HEK293 (cell line): ENCODE measurements at regions not wholly inside any gene's neighbourhood (a gene's known extent, or its start where the extent isn't known, plus 50 kb on each side); places are given as distances from the start of the nearest gene placed in this dataset.

Source experiments
- CTCF ChIA-PET: fragments of 350-600 bp; formaldehyde crosslinking; extraction: SDS; loops from one replicate; lab custom pipeline; 2021; ENCODE audit warnings: antibody characterized with exemption; lab: Yijun Ruan, JAX
- POLR2A ChIA-PET: fragments of 300-600 bp; formaldehyde crosslinking; extraction: SDS; loops from one replicate; lab custom pipeline; 2020; ENCODE audit warnings: antibody characterized with exemption, inconsistent platforms; lab: Yijun Ruan, JAX
- H3K27ac ChIP-seq: fragments of 200-500 bp; sonication (Bioruptor generic); 2 replicates; pipeline ENCODE4 v1.5.1; 2014; ENCODE audit warnings: low read depth, low read length, control low read depth, inconsistent platforms; ENCODE audit errors: extremely low read depth
- H3K36me3 ChIP-seq, 2 experiments: fragments of 200-500 bp in 1 of 2; sonication (Bioruptor generic) in 1 of 2; 1 replicate in 1 of 2; 2 replicates in 1 of 2; pipeline ENCODE4 v1.5.1; 2014 to 2017; ENCODE audit warnings: inconsistent platforms in 2 of 2, low read length in 2 of 2; ENCODE audit not compliant: control insufficient read depth in 2 of 2, insufficient read depth in 1 of 2
- H3K4me1 ChIP-seq: fragments of 200-500 bp; sonication (Bioruptor generic); 2 replicates; pipeline ENCODE4 v1.5.1; 2014; ENCODE audit warnings: mild to moderate bottlenecking, low read length, inconsistent platforms; ENCODE audit not compliant: control insufficient read depth, insufficient read depth
- H3K4me3 ChIP-seq: 2 replicates; pipeline ENCODE4 v1.5.1; 2011; ENCODE audit warnings: low read depth, mild to moderate bottlenecking, control low read depth, low read length, moderate library complexity
- H3K9me3 ChIP-seq: fragments of 200-500 bp; sonication (Bioruptor generic); 2 replicates; pipeline ENCODE4 v1.5.1; 2014; ENCODE audit warnings: low read depth, low read length, inconsistent platforms; ENCODE audit not compliant: control insufficient read depth, insufficient read depth
- GFI1B ChIP-seq: fragments of 450-650 bp; formaldehyde crosslinking; IDR thresholded peaks from 2 replicates; pipeline ENCODE4 v1.5.1; 2016; ENCODE audit warnings: missing biosample characterization, missing genetic modification characterization
- GLI2 ChIP-seq: fragments of 450-650 bp; formaldehyde crosslinking; IDR thresholded peaks from 2 replicates; pipeline ENCODE4; 2017; ENCODE audit warnings: missing biosample characterization, missing genetic modification characterization, low read depth, borderline replicate concordance
- KLF8 ChIP-seq: fragments of 450-650 bp; formaldehyde crosslinking; IDR thresholded peaks from 2 replicates; pipeline ENCODE4 v1.5.1; 2016; ENCODE audit warnings: missing biosample characterization, missing genetic modification characterization
- MZF1 ChIP-seq: fragments of 450-650 bp; formaldehyde crosslinking; IDR thresholded peaks from 2 replicates; pipeline ENCODE4 v1.5.1; 2017; ENCODE audit warnings: missing biosample characterization, missing genetic modification characterization, borderline replicate concordance
- SP3 ChIP-seq: fragments of 450-650 bp; formaldehyde crosslinking; IDR thresholded peaks from 2 replicates; pipeline ENCODE4 v1.5.1; 2016; ENCODE audit warnings: missing biosample characterization, missing genetic modification characterization
- TRIM28 ChIP-seq: IDR thresholded peaks from 2 replicates; pipeline ENCODE4 v1.6.1; 2011; ENCODE audit warnings: low read length, control low read depth, borderline replicate concordance
- WT1 ChIP-seq: fragments of 450-650 bp; formaldehyde crosslinking; IDR thresholded peaks from 2 replicates; pipeline ENCODE4 v1.5.1; 2016; ENCODE audit warnings: missing biosample characterization, missing genetic modification characterization
- ZFP69B ChIP-seq: fragments of 450-650 bp; formaldehyde crosslinking; IDR thresholded peaks from 2 replicates; pipeline ENCODE4 v1.5.1; 2016; ENCODE audit warnings: missing biosample characterization, missing genetic modification characterization
- ZNF133 ChIP-seq: fragments of 450-650 bp; formaldehyde crosslinking; IDR thresholded peaks from 2 replicates; pipeline ENCODE4 v1.5.1; 2016; ENCODE audit warnings: missing biosample characterization, missing genetic modification characterization
- ZNF16 ChIP-seq: fragments of 450-650 bp; formaldehyde crosslinking; IDR thresholded peaks from 2 replicates; pipeline ENCODE4 v1.5.1; 2016; ENCODE audit warnings: low read depth, missing biosample characterization, missing genetic modification characterization
- ZNF169 ChIP-seq: fragments of 450-650 bp; formaldehyde crosslinking; IDR thresholded peaks from 2 replicates; pipeline ENCODE4 v1.5.1; 2016; ENCODE audit warnings: missing biosample characterization, missing genetic modification characterization
- ZNF335 ChIP-seq: fragments of 450-650 bp; formaldehyde crosslinking; conservative IDR thresholded peaks from 2 replicates; pipeline ENCODE4 v1.5.1; 2016; ENCODE audit warnings: missing biosample characterization, missing genetic modification characterization
- ZNF549 ChIP-seq: fragments of 450-650 bp; IDR thresholded peaks from 2 replicates; pipeline ENCODE4 v1.5.1; 2018; ENCODE audit warnings: missing biosample characterization, missing genetic modification characterization, mild to moderate bottlenecking, inconsistent platforms, moderate library complexity
- ZNF629 ChIP-seq: fragments of 450-650 bp; formaldehyde crosslinking; IDR thresholded peaks from 2 replicates; pipeline ENCODE4 v1.5.1; 2017; ENCODE audit warnings: missing biosample characterization, missing genetic modification characterization
- ZNF677 ChIP-seq: fragments of 450-650 bp; IDR thresholded peaks from 2 replicates; pipeline ENCODE4 v1.5.0; 2018; ENCODE audit warnings: missing biosample characterization, mild to moderate bottlenecking, missing genetic modification characterization, moderate library complexity
- ZNF747 ChIP-seq: fragments of 450-650 bp; formaldehyde crosslinking; IDR thresholded peaks from 2 replicates; pipeline ENCODE4 v1.5.1; 2016; ENCODE audit warnings: missing biosample characterization, missing genetic modification characterization
- ZNF777 ChIP-seq: fragments of 450-650 bp; formaldehyde crosslinking; IDR thresholded peaks from 2 replicates; pipeline ENCODE4 v1.5.1; 2017; ENCODE audit warnings: missing biosample characterization, missing genetic modification characterization, borderline replicate concordance
- ZSCAN30 ChIP-seq: fragments of 450-650 bp; IDR thresholded peaks from 2 replicates; pipeline ENCODE4 v1.5.1; 2018; ENCODE audit warnings: missing biosample characterization, mild to moderate bottlenecking, missing genetic modification characterization, moderate library complexity
- TF ChIP-seq, protein P1 (sequence below): fragments of 450-650 bp; formaldehyde crosslinking; IDR thresholded peaks from 2 replicates; pipeline ENCODE4 v1.5.1; 2016; ENCODE audit warnings: missing biosample characterization, missing genetic modification characterization
- TF ChIP-seq, protein P2 (sequence below): fragments of 450-650 bp; formaldehyde crosslinking; IDR thresholded peaks from 2 replicates; pipeline ENCODE4 v1.5.1; 2016; ENCODE audit warnings: missing biosample characterization, missing genetic modification characterization, borderline replicate concordance
- TF ChIP-seq, protein P3 (sequence below): fragments of 450-650 bp; formaldehyde crosslinking; IDR thresholded peaks from 2 replicates; pipeline ENCODE4 v1.5.1; 2016; ENCODE audit warnings: missing biosample characterization, missing genetic modification characterization
- TF ChIP-seq, protein P4 (sequence below): sonication (generic); formaldehyde crosslinking; IDR thresholded peaks from 2 replicates; pipeline ENCODE4 v1.8.1; 2022; ENCODE audit warnings: mild to moderate bottlenecking, moderate library complexity, missing genetic modification reagents

DNA sequence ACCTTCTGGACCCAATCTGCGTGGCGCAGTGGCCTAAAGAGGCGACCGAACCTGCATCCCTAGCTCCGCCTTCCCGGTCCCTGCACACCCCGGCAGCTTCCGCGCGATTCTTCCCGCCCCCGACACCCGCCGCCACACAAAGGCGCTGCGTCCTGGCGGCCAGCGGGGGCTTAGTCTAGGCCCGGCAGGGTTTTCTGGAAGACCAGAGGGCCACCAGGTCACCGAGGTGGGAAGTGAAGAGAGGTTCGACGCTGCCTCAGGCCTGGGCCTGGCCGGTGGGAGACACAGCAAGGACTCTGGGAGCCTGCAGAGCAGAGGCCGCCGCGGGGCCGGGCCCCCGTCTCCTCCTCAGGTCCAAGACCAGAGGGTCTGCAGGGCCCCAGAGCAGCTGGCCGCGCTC lies 154.9 kb downstream of the OR2B2 start:
- ChIA-PET POLR2A (no interaction called here), CTCF (interaction anchor here (3.5 to 6.4 kb wide), 2 partner anchors 12 to 14 kb away, joined by 14 to 62 read pairs; no protein-coding TSS in a partner anchor)

DNA sequence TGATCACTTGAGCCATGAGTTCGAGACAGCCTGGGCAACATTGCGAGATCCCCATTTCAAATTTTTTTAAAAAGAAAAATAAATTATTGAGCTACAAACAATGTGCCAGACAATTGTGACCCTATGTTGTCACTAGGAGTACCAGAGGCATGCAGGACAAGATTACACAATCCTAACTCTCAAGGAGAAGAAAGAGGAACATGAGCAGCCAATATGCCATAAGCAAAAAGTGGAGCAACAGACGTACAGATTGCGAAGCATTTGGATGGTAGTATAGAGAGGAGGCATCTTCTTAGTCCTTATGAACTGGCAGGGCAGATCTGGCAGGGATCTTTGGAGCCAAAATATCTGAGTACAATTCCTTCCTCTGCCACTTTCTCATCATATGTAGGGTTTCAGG lies 156.4 kb downstream of the OR2B2 start:
- no peak overlapping the region for H3K27ac ChIP-seq
- TF ChIP-seq ZFP69B (no peak), ZNF133 (tag by site-specific recombination) (peak; percentile 45; the same call in 1 of the 2 replicates)
- H3K36me3 ChIP-seq = no peaks in the 10 kb centered on the region
- POLR2A ChIA-PET = interaction anchor here (2.0 to 2.6 kb wide), 2 partner anchors 17 to 624 kb away, joined by 5 to 22 read pairs; a partner anchor contains a TSS
- no peaks in the 10 kb centered on the region for H3K9me3 ChIP-seq
- H3K4me1 ChIP-seq = no peaks in the 10 kb centered on the region
- no peak overlapping the region for H3K4me3 ChIP-seq
- CTCF ChIA-PET = interaction anchor here (0.5 to 6.4 kb wide), 4 partner anchors 13 to 564 kb away, joined by 3 to 62 read pairs (median 4); no protein-coding TSS in a partner anchor

More for the DNA sequence above, 154.9 kb downstream of the OR2B2 start:
- H3K9me3 ChIP-seq = no peaks in the 10 kb centered on the region
- TF ChIP-seq, protein P1, sequence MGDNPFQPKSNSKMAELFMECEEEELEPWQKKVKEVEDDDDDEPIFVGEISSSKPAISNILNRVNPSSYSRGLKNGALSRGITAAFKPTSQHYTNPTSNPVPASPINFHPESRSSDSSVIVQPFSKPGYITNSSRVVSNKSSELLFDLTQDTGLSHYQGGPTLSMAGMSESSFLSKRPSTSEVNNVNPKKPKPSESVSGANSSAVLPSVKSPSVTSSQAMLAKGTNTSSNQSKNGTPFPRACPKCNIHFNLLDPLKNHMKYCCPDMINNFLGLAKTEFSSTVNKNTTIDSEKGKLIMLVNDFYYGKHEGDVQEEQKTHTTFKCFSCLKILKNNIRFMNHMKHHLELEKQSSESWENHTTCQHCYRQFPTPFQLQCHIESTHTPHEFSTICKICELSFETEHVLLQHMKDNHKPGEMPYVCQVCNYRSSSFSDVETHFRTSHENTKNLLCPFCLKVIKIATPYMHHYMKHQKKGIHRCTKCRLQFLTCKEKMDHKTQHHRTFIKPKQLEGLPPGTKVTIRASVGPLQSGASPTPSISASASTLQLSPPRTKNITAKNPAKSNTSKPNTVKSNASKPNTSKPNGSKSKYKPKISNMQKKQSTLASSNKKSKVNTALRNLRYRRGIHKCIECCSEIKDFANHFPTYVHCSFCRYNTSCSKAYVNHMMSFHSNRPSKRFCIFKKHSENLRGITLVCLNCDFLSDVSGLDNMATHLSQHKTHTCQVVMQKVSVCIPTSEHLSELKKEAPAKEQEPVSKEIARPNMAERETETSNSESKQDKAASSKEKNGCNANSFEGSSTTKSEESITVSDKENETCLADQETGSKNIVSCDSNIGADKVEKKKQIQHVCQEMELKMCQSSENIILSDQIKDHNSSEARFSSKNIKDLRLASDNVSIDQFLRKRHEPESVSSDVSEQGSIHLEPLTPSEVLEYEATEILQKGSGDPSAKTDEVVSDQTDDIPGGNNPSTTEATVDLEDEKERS (tag by site-specific recombination) = no peak
- no peak for TF ChIP-seq ZNF777 (tag by site-specific recombination)
- no peak for TF ChIP-seq ZNF335 (tag by site-specific recombination)
- TF ChIP-seq ZNF677 (tag by site-specific recombination) = no peak
- TF ChIP-seq GFI1B = no peak
- no peak for TF ChIP-seq ZSCAN30 (tag by site-specific recombination)
- TF ChIP-seq, protein P2, sequence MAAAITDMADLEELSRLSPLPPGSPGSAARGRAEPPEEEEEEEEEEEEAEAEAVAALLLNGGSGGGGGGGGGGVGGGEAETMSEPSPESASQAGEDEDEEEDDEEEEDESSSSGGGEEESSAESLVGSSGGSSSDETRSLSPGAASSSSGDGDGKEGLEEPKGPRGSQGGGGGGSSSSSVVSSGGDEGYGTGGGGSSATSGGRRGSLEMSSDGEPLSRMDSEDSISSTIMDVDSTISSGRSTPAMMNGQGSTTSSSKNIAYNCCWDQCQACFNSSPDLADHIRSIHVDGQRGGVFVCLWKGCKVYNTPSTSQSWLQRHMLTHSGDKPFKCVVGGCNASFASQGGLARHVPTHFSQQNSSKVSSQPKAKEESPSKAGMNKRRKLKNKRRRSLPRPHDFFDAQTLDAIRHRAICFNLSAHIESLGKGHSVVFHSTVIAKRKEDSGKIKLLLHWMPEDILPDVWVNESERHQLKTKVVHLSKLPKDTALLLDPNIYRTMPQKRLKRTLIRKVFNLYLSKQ = no peak
- no peak for TF ChIP-seq ZNF747
- no peak for TF ChIP-seq MZF1
- no peak for TF ChIP-seq ZNF169
- TF ChIP-seq ZNF629 = no peak
- TF ChIP-seq ZNF16 = no peak
- no peak for TF ChIP-seq GLI2 (tag by site-specific recombination)
- no peak for TF ChIP-seq SP3 (tag by site-specific recombination)
- no peak for TF ChIP-seq KLF8 (tag by site-specific recombination)
- no peak for TF ChIP-seq WT1 (tag by site-specific recombination)
- no peak for TF ChIP-seq ZNF549 (tag by site-specific recombination)
- no peak overlapping the region for H3K4me3 ChIP-seq
- H3K36me3 ChIP-seq = no peaks in the 10 kb centered on the region
- H3K27ac ChIP-seq = no peak overlapping the region
- H3K4me1 ChIP-seq = no peaks in the 10 kb centered on the region

DNA sequence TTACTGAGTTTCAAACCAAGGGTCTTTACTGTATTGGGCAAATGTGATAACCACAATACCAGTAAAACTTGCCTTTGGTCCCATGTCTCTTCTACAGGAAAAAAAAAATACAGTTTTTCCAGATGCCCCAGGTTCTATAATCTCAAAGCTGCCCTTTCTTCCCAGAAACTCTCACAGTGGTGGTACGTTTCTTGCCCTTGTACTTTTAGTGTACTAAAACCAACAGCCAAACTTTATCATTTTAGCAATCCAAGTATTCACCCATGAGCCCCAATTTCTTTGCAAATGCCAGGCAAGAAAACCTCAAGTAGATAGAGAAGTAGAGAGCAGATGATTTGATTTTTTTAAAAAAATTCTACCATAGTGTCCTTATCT lies 157.8 kb downstream of the OR2B2 start:
- CTCF ChIA-PET = interaction anchor here (0.6 to 6.4 kb wide), 12 partner anchors 17 to 542 kb away, joined by 3 to 62 read pairs (median 4); a partner anchor contains a TSS
- Histone ChIP-seq H3K4me1 (no peaks in the 10 kb centered on the region), H3K4me3 (peak overlapping the region; percentile 54), H3K9me3 (no peaks in the 10 kb centered on the region), H3K27ac (no peak overlapping the region), H3K36me3 (no peaks in the 10 kb centered on the region)
- POLR2A ChIA-PET = interaction anchor here (1.0 to 2.6 kb wide), 11 partner anchors 11 to 622 kb away, joined by 3 to 22 read pairs (median 4); partner anchors contain the start of genes ZNF184 and ZNF391
- TF ChIP-seq, protein P3, sequence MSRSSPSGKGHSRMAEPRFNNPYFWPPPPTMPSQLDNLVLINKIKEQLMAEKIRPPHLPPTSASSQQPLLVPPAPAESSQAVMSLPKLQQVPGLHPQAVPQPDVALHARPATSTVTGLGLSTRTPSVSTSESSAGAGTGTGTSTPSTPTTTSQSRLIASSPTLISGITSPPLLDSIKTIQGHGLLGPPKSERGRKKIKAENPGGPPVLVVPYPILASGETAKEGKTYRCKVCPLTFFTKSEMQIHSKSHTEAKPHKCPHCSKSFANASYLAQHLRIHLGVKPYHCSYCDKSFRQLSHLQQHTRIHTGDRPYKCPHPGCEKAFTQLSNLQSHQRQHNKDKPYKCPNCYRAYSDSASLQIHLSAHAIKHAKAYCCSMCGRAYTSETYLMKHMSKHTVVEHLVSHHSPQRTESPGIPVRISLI (tag by site-specific recombination) = peak; percentile 61; the same call in 1 of the 2 replicates
- 0 out of 2 replicates have a peak, but pooled peaks have one; percentile 2 for TF ChIP-seq SP3 (tag by site-specific recombination)
- TF ChIP-seq ZNF335 (tag by site-specific recombination) = peak; percentile 32; the same call in 1 of the 2 replicates
- TF ChIP-seq TRIM28 = no peak
- TF ChIP-seq, protein P4, sequence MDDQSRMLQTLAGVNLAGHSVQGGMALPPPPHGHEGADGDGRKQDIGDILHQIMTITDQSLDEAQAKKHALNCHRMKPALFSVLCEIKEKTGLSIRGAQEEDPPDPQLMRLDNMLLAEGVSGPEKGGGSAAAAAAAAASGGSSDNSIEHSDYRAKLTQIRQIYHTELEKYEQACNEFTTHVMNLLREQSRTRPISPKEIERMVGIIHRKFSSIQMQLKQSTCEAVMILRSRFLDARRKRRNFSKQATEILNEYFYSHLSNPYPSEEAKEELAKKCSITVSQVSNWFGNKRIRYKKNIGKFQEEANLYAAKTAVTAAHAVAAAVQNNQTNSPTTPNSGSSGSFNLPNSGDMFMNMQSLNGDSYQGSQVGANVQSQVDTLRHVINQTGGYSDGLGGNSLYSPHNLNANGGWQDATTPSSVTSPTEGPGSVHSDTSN (CRISPR knock-in tag) = 0 out of 2 replicates have a peak, but pooled peaks have one; percentile 11
